Progenitor cell of endocrine pancreas (in vitro differentiated cells): ENCODE measurements at regions not wholly inside any gene's neighbourhood (a gene's known extent, or its start where the extent isn't known, plus 50 kb on each side); places are given as distances from the start of the nearest gene placed in this dataset.

Experiments
- DNase-seq: peaks from one replicate; pipeline ENCODE4 v3.0.0; 2021; ENCODE audit warnings: low spot score; ENCODE audit not compliant: unreplicated experiment
- H3K27ac Mint-ChIP-seq: 2 replicates; pipeline ENCODE4 v1.8.0; 2021; ENCODE audit warnings: mild to moderate bottlenecking, moderate library complexity, mixed read lengths
- H3K27me3 Mint-ChIP-seq: 2 replicates; pipeline ENCODE4 v1.8.0; 2021; ENCODE audit warnings: mixed read lengths
- H3K36me3 Mint-ChIP-seq: 2 replicates; pipeline ENCODE4 v1.8.0; 2022; ENCODE audit warnings: mixed read lengths; ENCODE audit not compliant: insufficient read depth
- H3K4me1 Mint-ChIP-seq: 2 replicates; pipeline ENCODE4 v1.8.0; 2021; ENCODE audit warnings: low read depth, mixed read lengths
- H3K4me3 Mint-ChIP-seq: 2 replicates; pipeline ENCODE4 v1.8.0; 2021; ENCODE audit warnings: low read depth, mild to moderate bottlenecking, moderate library complexity, mixed read lengths
- H3K9me3 Mint-ChIP-seq: 2 replicates; pipeline ENCODE4 v1.8.0; 2021; ENCODE audit warnings: low read depth, mixed read lengths
- CTCF ChIP-seq: fragments of 200-600 bp; sonication (generic); IDR thresholded peaks from one replicate; pipeline ENCODE4 v1.5.0; 2021; ENCODE audit warnings: antibody characterized with exemption, mild to moderate bottlenecking; ENCODE audit not compliant: unreplicated experiment

GRCh38 chr14:66216763-66217162 is 269.4 kb upstream of the CCDC196 start:
- Mint-ChIP-seq H3K27ac (no peak overlapping the region), H3K4me1 (no peaks in the 10 kb centered on the region), H3K27me3 (no peaks in the 10 kb centered on the region), H3K4me3 (no peak overlapping the region), H3K9me3 (peaks cover 44% of the 10 kb centered on the region), H3K36me3 (peaks cover 9% of the 10 kb centered on the region)
- no peak for DNase-seq
- no peak for TF ChIP-seq CTCF

GRCh38 chr14:66219886-66220285 is 266.3 kb upstream of the CCDC196 start:
- H3K4me1 Mint-ChIP-seq = no peaks in the 10 kb centered on the region
- H3K36me3 Mint-ChIP-seq = peaks cover 6% of the 10 kb centered on the region
- no peak overlapping the region for H3K27ac Mint-ChIP-seq
- no peak for TF ChIP-seq CTCF
- H3K27me3 Mint-ChIP-seq = no peaks in the 10 kb centered on the region
- peaks cover 33% of the 10 kb centered on the region for H3K9me3 Mint-ChIP-seq
- H3K4me3 Mint-ChIP-seq = no peak overlapping the region
- no peak for DNase-seq

DNA sequence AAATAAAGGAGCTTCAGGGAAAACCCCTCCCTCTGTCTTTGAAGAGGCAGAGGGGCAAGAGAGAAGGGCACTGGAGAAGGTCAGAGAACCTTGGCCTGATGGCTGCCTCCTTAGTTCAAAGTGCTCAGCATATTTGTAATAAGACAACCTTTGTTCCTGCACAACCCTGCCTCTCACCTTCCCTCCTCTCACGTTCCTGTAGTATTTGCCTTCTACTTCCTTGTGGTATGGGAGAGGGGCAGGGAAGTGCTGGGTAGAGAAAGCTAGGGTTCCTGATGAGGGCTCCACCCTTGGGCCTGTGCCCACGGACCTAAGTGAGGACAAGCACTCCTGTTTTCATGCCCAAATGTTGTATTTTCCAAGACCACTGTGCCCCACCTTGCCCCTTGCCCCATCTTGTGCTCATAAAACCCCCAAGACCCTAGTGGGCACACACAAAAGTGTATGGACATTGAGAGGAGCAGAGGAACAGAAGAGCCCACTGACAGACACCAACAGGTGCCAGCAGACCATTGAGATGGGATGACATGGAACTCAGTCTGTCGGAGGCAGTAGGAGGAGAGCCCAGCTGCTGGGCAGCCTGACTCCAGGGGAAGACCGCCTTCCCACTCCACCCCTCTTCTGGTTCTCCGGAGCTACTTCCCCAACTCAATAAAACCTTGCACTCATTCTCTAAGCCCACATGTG is 261.5 kb upstream of the CCDC196 start:
- Mint-ChIP-seq H3K36me3 (peaks cover 2% of the 10 kb centered on the region), H3K27me3 (no peaks in the 10 kb centered on the region), H3K9me3 (peaks cover 10% of the 10 kb centered on the region), H3K27ac (peak overlapping the region; percentile 37), H3K4me1 (peaks cover under 1% of the 10 kb centered on the region), H3K4me3 (no peak overlapping the region)
- no peak for DNase-seq
- no peak for TF ChIP-seq CTCF

GRCh38 chr14:66225337-66225736 is 260.8 kb upstream of the CCDC196 start:
- Mint-ChIP-seq H3K4me1 (peaks cover 2% of the 10 kb centered on the region), H3K27ac (no peak overlapping the region), H3K4me3 (no peak overlapping the region), H3K36me3 (peaks cover 2% of the 10 kb centered on the region), H3K9me3 (peaks cover 11% of the 10 kb centered on the region), H3K27me3 (no peaks in the 10 kb centered on the region)
- no peak for TF ChIP-seq CTCF
- no peak for DNase-seq

- H3K36me3 Mint-ChIP-seq = peaks cover 2% of the 10 kb centered on the region
- H3K4me1 Mint-ChIP-seq = peaks cover 15% of the 10 kb centered on the region
- H3K4me3 Mint-ChIP-seq = no peak overlapping the region
- no peak for TF ChIP-seq CTCF
- no peak overlapping the region for H3K27ac Mint-ChIP-seq
- peaks cover 15% of the 10 kb centered on the region for H3K9me3 Mint-ChIP-seq
- DNase-seq = no peak
- no peaks in the 10 kb centered on the region for H3K27me3 Mint-ChIP-seq
Measured at GRCh38 chr14:66228267-66228970, 257.8 kb upstream of the CCDC196 start.
